ENCODE measurements at regions not wholly inside any gene's neighbourhood (a gene's known extent, or its start where the extent isn't known, plus 50 kb on each side); places are given as distances from the start of the nearest gene placed in this dataset.

DNA sequence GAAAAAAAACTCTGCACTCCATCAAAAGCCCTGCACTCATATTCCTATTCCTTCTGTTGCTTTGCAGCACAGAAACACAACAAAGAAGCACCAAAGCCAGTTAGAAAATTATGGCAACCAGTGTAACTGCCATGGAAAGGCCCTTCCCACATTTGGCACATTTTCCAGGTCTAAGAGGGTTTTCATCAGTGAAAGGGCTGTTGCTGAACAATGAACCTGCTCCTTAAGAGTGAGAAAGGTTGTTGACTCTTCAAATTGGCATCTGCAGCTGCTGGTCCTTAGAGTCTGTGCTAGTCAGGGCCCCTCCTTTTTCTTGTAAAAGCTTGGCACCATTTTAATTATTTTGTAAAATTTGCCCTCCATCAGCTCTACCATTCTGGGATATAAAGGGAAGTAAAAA lies 378.7 kb upstream of the KITLG start:
- DNase-seq (ENCODE audit: low spot score) = peak; percentile 17
- Mint-ChIP-seq H3K36me3 (no peaks in the 10 kb centered on the region), H3K9me3 (peaks cover 11% of the 10 kb centered on the region), H3K27ac (peak overlapping the region; percentile 72), H3K4me1 (peaks cover 39% of the 10 kb centered on the region), H3K4me3 (no peak overlapping the region), H3K27me3 (ENCODE audit: insufficient read depth, low read depth) (no peaks in the 10 kb centered on the region)
- Histone ChIP-seq H3K9me3 (ENCODE audit: low read depth) (no peaks in the 10 kb centered on the region), H3K4me3 (no peak overlapping the region), H3K36me3 (no peaks in the 10 kb centered on the region), H3K4me2 (peak overlapping the region; percentile 61), H3K9ac (no peak overlapping the region), H3K27me3 (no peaks in the 10 kb centered on the region), H3F3A (ENCODE audit: low read depth) (no peaks in the 10 kb centered on the region), H3K79me2 (ENCODE audit: low read depth) (no peaks in the 10 kb centered on the region), H3K27ac (peak overlapping the region; percentile 24), H3K4me1 (peaks cover 45% of the 10 kb centered on the region), H4K20me1 (ENCODE audit: low read depth) (no peaks in the 10 kb centered on the region), H2AFZ (replicated peaks) (no peak overlapping the region)
- TF ChIP-seq EZH2 (IDR thresholded peaks at IDR 0.05) = no peak
- TF ChIP-seq EZH2phosphoT487 (IDR thresholded peaks at IDR 0.05) = no peak
- TF ChIP-seq CTCF (IDR thresholded peaks at IDR 0.05) = no peak

DNA sequence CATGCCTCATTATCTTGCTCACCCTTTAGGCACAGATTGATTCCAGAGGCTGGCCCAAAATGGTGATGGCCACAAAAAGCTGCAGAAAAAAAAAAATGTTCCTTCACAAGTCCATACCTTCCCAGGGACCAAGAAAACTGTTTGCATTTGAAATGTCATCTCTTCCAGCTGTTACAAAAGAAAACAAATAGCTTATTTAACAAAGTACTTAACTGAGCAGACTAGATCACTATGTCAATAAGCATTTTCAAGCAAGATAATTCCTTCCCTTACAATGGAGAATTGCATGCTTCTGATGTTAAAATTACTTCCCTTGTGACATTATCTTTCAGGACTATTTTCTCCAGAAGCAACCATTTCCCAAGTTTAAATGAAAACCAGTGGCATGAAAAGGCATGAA lies 377.9 kb upstream of the KITLG start:
- no peaks in the 10 kb centered on the region for H3K79me2 ChIP-seq (ENCODE audit: low read depth)
- H4K20me1 ChIP-seq (ENCODE audit: low read depth) = no peaks in the 10 kb centered on the region
- no peak overlapping the region for H3K4me3 ChIP-seq
- no peaks in the 10 kb centered on the region for H3K36me3 ChIP-seq
- no peaks in the 10 kb centered on the region for H3K9me3 ChIP-seq (ENCODE audit: low read depth)
- peak overlapping the region; percentile 61 for H3K4me2 ChIP-seq
- peak overlapping the region; percentile 3 for H3K27ac Mint-ChIP-seq
- no peaks in the 10 kb centered on the region for H3K36me3 Mint-ChIP-seq
- no peak overlapping the region for H3K27ac ChIP-seq
- DNase-seq (ENCODE audit: low spot score) = no peak
- no peaks in the 10 kb centered on the region for H3F3A ChIP-seq (ENCODE audit: low read depth)
- no peak overlapping the region for H3K4me3 Mint-ChIP-seq
- H3K9me3 Mint-ChIP-seq = peaks cover 7% of the 10 kb centered on the region
- H3K4me1 Mint-ChIP-seq = peaks cover 42% of the 10 kb centered on the region
- H2AFZ ChIP-seq (replicated peaks) = no peak overlapping the region
- no peaks in the 10 kb centered on the region for H3K27me3 Mint-ChIP-seq (ENCODE audit: insufficient read depth, low read depth)
- H3K4me1 ChIP-seq = peaks cover 45% of the 10 kb centered on the region
- no peak for TF ChIP-seq EZH2 (IDR thresholded peaks at IDR 0.05)
- TF ChIP-seq CTCF (IDR thresholded peaks at IDR 0.05) = no peak
- no peak for TF ChIP-seq EZH2phosphoT487 (IDR thresholded peaks at IDR 0.05)
- no peaks in the 10 kb centered on the region for H3K27me3 ChIP-seq
- no peak overlapping the region for H3K9ac ChIP-seq

DNA sequence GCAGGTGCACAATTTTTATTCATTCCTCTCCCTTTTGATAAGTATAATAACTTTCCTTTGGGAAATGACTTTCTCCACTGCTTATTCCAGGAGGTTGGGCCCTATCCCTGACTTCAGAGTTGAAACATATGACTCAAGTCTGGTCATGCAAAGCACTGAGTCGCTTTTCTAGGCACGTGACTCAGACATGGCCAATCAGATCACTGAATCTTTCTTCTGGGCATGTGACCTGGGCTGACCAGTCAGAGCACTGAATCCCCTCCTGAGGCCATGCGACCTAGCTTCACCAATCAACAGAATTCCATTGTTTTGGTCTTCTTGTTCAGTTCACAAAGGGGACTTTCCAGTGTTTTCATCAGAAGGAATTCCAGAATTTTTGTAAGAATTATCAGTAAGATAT lies 377.1 kb upstream of the KITLG start:
- Histone ChIP-seq H3K4me3 (no peak overlapping the region), H3K36me3 (no peaks in the 10 kb centered on the region), H3K27ac (no peak overlapping the region), H3K9me3 (ENCODE audit: low read depth) (no peaks in the 10 kb centered on the region), H3K79me2 (ENCODE audit: low read depth) (no peaks in the 10 kb centered on the region), H3K4me1 (peaks cover 52% of the 10 kb centered on the region), H3K9ac (no peak overlapping the region), H3K4me2 (no peak overlapping the region), H2AFZ (replicated peaks) (no peak overlapping the region), H3K27me3 (no peaks in the 10 kb centered on the region), H3F3A (ENCODE audit: low read depth) (peaks cover 8% of the 10 kb centered on the region), H4K20me1 (ENCODE audit: low read depth) (no peaks in the 10 kb centered on the region)
- no peaks in the 10 kb centered on the region for H3K27me3 Mint-ChIP-seq (ENCODE audit: insufficient read depth, low read depth)
- H3K4me3 Mint-ChIP-seq = no peak overlapping the region
- H3K4me1 Mint-ChIP-seq = peaks cover 45% of the 10 kb centered on the region
- no peak overlapping the region for H3K27ac Mint-ChIP-seq
- peaks cover 7% of the 10 kb centered on the region for H3K9me3 Mint-ChIP-seq
- TF ChIP-seq CTCF (IDR thresholded peaks at IDR 0.05) = no peak
- TF ChIP-seq EZH2 (IDR thresholded peaks at IDR 0.05) = no peak
- H3K36me3 Mint-ChIP-seq = no peaks in the 10 kb centered on the region
- DNase-seq (ENCODE audit: low spot score) = no peak

GRCh38 chr12:88955531-88955930 lies 375.3 kb upstream of the KITLG start:
- H3K9me3 Mint-ChIP-seq = peaks cover 2% of the 10 kb centered on the region
- DNase-seq (ENCODE audit: low spot score) = no peak
- H3K36me3 Mint-ChIP-seq = no peaks in the 10 kb centered on the region
- Histone ChIP-seq H3K79me2 (ENCODE audit: low read depth) (no peaks in the 10 kb centered on the region), H3K4me1 (peaks cover 66% of the 10 kb centered on the region), H3K4me3 (no peak overlapping the region), H3K36me3 (no peaks in the 10 kb centered on the region), H3K27ac (no peak overlapping the region), H2AFZ (replicated peaks) (no peak overlapping the region), H3K9me3 (ENCODE audit: low read depth) (no peaks in the 10 kb centered on the region), H3K27me3 (no peaks in the 10 kb centered on the region), H3K4me2 (no peak overlapping the region), H3F3A (ENCODE audit: low read depth) (peaks cover 24% of the 10 kb centered on the region), H3K9ac (no peak overlapping the region), H4K20me1 (ENCODE audit: low read depth) (no peaks in the 10 kb centered on the region)
- no peak overlapping the region for H3K27ac Mint-ChIP-seq
- H3K4me1 Mint-ChIP-seq = peaks cover 55% of the 10 kb centered on the region
- H3K27me3 Mint-ChIP-seq (ENCODE audit: insufficient read depth, low read depth) = no peaks in the 10 kb centered on the region
- no peak overlapping the region for H3K4me3 Mint-ChIP-seq
- no peak for TF ChIP-seq EZH2phosphoT487 (IDR thresholded peaks at IDR 0.05)
- no peak for TF ChIP-seq CTCF (IDR thresholded peaks at IDR 0.05)
- no peak for TF ChIP-seq EZH2 (IDR thresholded peaks at IDR 0.05)
